IMR-90 (cell line): ENCODE measurements at regions not wholly inside any gene's neighbourhood (a gene's known extent, or its start where the extent isn't known, plus 50 kb on each side); places are given as distances from the start of the nearest gene placed in this dataset.

Source experiments
- ATAC-seq: fragments of 200-7000 bp; cut with Tn5 transposase; 2 replicates; pipeline ENCODE4 v1.9.1; 2020; ENCODE audit warnings: low read depth, mild to moderate bottlenecking, moderate library complexity
- BruUV-seq: library from RNA; stranded (reverse); fragments of 400-500 nt; replicated peaks from 2 replicates; lab custom pipeline; 2021; lab: Mats Ljungman, UMichigan
- CTCF ChIA-PET: fragments of 300-600 bp; formaldehyde crosslinking; extraction: SDS; loops from one replicate; lab custom pipeline; 2021; ENCODE audit warnings: antibody characterized with exemption; lab: Yijun Ruan, JAX
- POLR2A ChIA-PET: fragments of 300-600 bp; sonication (Branson Sonifier 250); formaldehyde crosslinking; loops from one replicate; lab custom pipeline; 2022; ENCODE audit warnings: antibody characterized with exemption; ENCODE audit not compliant: unreplicated experiment; lab: Charles Lee
- DNase-seq: peaks from one replicate; pipeline ENCODE4 v3.0.0; 2013
- H2AFZ ChIP-seq: replicated peaks from 2 replicates; pipeline ENCODE3; 2013; ENCODE audit warnings: low read length, mild to moderate bottlenecking; ENCODE audit not compliant: poor library complexity
- H2AK5ac ChIP-seq: 2 replicates; pipeline ENCODE4 v1.6.1; 2013; ENCODE audit warnings: low read depth, low read length, inconsistent platforms
- H2AK9ac ChIP-seq: replicated peaks from 2 replicates; pipeline ENCODE3; 2013; ENCODE audit warnings: mild to moderate bottlenecking, low read depth, low read length, moderate library complexity; ENCODE audit not compliant: poor library complexity
- H2BK120ac ChIP-seq: 2 replicates; pipeline ENCODE4 v1.6.1; 2013; ENCODE audit warnings: low read depth, low read length, inconsistent platforms
- H2BK15ac ChIP-seq: 3 replicates; pipeline ENCODE4 v1.6.1; 2013; ENCODE audit warnings: low read depth, low read length, inconsistent platforms
- H2BK20ac ChIP-seq: 2 replicates; pipeline ENCODE4 v1.6.1; 2013; ENCODE audit warnings: low read depth, mild to moderate bottlenecking, inconsistent platforms, low read length, moderate library complexity
- H2BK5ac ChIP-seq: 2 replicates; pipeline ENCODE4 v1.6.1; 2013; ENCODE audit warnings: mild to moderate bottlenecking, low read depth, low read length, inconsistent platforms; ENCODE audit not compliant: poor library complexity, severe bottlenecking
- H3K14ac ChIP-seq: replicated peaks from 2 replicates; pipeline ENCODE4 v1.6.1; 2013; ENCODE audit warnings: low read depth, low read length, inconsistent platforms
- H3K18ac ChIP-seq: 2 replicates; pipeline ENCODE4 v1.6.1; 2013; ENCODE audit warnings: low read depth, low read length, control low read depth
- H3K23ac ChIP-seq: 2 replicates; pipeline ENCODE4 v1.6.1; 2013; ENCODE audit warnings: low read depth, low read length, inconsistent platforms
- H3K27ac ChIP-seq: 2 replicates; pipeline ENCODE4 v1.5.1; 2013; ENCODE audit warnings: mild to moderate bottlenecking, control low read depth, low read length; ENCODE audit not compliant: insufficient read depth
- H3K27me3 ChIP-seq: 2 replicates; pipeline ENCODE4 v1.6.1; 2013; ENCODE audit warnings: low read length; ENCODE audit not compliant: control insufficient read depth, insufficient read depth
- H3K36me3 ChIP-seq: 2 replicates; pipeline ENCODE4 v1.6.1; 2013; ENCODE audit warnings: low read length, mixed read lengths; ENCODE audit not compliant: control insufficient read depth, insufficient read depth
- H3K4ac ChIP-seq: 2 replicates; pipeline ENCODE4 v1.6.1; 2013; ENCODE audit warnings: low read depth, low read length, inconsistent platforms
- H3K4me1 ChIP-seq: 2 replicates; pipeline ENCODE4 v1.6.1; 2013; ENCODE audit warnings: low read length, mixed read lengths; ENCODE audit not compliant: control insufficient read depth, insufficient read depth
- H3K4me2 ChIP-seq: 2 replicates; pipeline ENCODE4 v1.6.1; 2013; ENCODE audit warnings: low read depth, mild to moderate bottlenecking, control low read depth, low read length, moderate library complexity
- H3K4me3 ChIP-seq: 2 replicates; pipeline ENCODE4 v1.5.1; 2013; ENCODE audit warnings: low read depth, mild to moderate bottlenecking, control low read depth, low read length, moderate library complexity; ENCODE audit not compliant: insufficient read depth
- H3K56ac ChIP-seq: 2 replicates; pipeline ENCODE4 v1.6.1; 2013; ENCODE audit warnings: low read length, inconsistent platforms; ENCODE audit not compliant: insufficient read depth; ENCODE audit errors: extremely low read depth
- H3K79me1 ChIP-seq, 2 experiments: 2 replicates each; pipeline ENCODE4 v1.6.1; 2013; ENCODE audit warnings: low read length in 2 of 2, inconsistent platforms in 1 of 2, low read depth in 1 of 2
- H3K9ac ChIP-seq: 2 replicates; pipeline ENCODE4 v1.6.1; 2013; ENCODE audit warnings: low read depth, low read length, control low read depth
- H3K9me1 ChIP-seq: 2 replicates; pipeline ENCODE4 v1.6.1; 2013; ENCODE audit warnings: low read length, inconsistent platforms; ENCODE audit not compliant: insufficient read depth
- H3K9me3 ChIP-seq: 2 replicates; pipeline ENCODE4 v1.6.1; 2013; ENCODE audit warnings: low read length; ENCODE audit not compliant: control insufficient read depth, insufficient read depth
- H4K20me1 ChIP-seq: 2 replicates; pipeline ENCODE4 v1.6.1; 2013; ENCODE audit warnings: low read length, inconsistent platforms; ENCODE audit not compliant: insufficient read depth
- H4K5ac ChIP-seq: 2 replicates; pipeline ENCODE4 v1.6.1; 2013; ENCODE audit warnings: mild to moderate bottlenecking, low read depth, low read length, control low read depth
- H4K8ac ChIP-seq, 2 experiments: 2 replicates each; pipeline ENCODE4 v1.6.1; 2013; ENCODE audit warnings: low read depth in 2 of 2, low read length in 2 of 2, control low read depth in 1 of 2, inconsistent platforms in 1 of 2
- H4K91ac ChIP-seq: 2 replicates; pipeline ENCODE4 v1.6.1; 2013; ENCODE audit warnings: low read depth, low read length, inconsistent platforms; ENCODE audit not compliant: insufficient read depth
- BHLHE40 ChIP-seq: fragments of 150-350 bp; IDR thresholded peaks from 2 replicates; pipeline ENCODE4 v1.6.1; 2016; ENCODE audit warnings: mild to moderate bottlenecking, low read depth, low read length
- CEBPB ChIP-seq: IDR thresholded peaks from 2 replicates; pipeline ENCODE4 v1.6.1; 2012; ENCODE audit warnings: low read depth, low read length, improper control_type of control experiment
- CHD1 ChIP-seq: IDR thresholded peaks from 2 replicates; pipeline ENCODE4 v1.6.1; 2012; ENCODE audit warnings: low read depth, low read length, improper control_type of control experiment
- CTCF ChIP-seq: conservative IDR thresholded peaks from 2 replicates; pipeline ENCODE4 v1.5.1; 2012; ENCODE audit warnings: mild to moderate bottlenecking, low read depth, low read length, improper control_type of control experiment
- ELK1 ChIP-seq: fragments of 150-350 bp; IDR thresholded peaks from 2 replicates; pipeline ENCODE4 v1.6.1; 2016; ENCODE audit warnings: low read depth, mild to moderate bottlenecking, low read length, moderate library complexity, borderline replicate concordance
- FOS ChIP-seq: fragments of 150-350 bp; IDR thresholded peaks from 2 replicates; pipeline ENCODE4 v1.6.1; 2016; ENCODE audit warnings: low read depth, low read length
- MAFK ChIP-seq: IDR thresholded peaks from 2 replicates; pipeline ENCODE4 v1.6.1; 2012; ENCODE audit warnings: low read depth, low read length, improper control_type of control experiment
- MAZ ChIP-seq: IDR thresholded peaks from 2 replicates; pipeline ENCODE4 v1.6.1; 2012; ENCODE audit warnings: low read depth, mild to moderate bottlenecking, low read length, improper control_type of control experiment, moderate library complexity, borderline replicate concordance
- MXI1 ChIP-seq: IDR thresholded peaks from 2 replicates; pipeline ENCODE4 v1.6.1; 2012; ENCODE audit warnings: low read depth, mild to moderate bottlenecking, low read length, moderate library complexity, borderline replicate concordance
- POLR2A ChIP-seq: IDR thresholded peaks from 2 replicates; pipeline ENCODE4 v1.6.1; 2012; ENCODE audit warnings: mild to moderate bottlenecking, low read depth, low read length
- RAD21 ChIP-seq: IDR thresholded peaks from 2 replicates; pipeline ENCODE4 v1.6.1; 2012; ENCODE audit warnings: low read length, improper control_type of control experiment
- RCOR1 ChIP-seq: IDR thresholded peaks from 2 replicates; pipeline ENCODE4 v1.6.1; 2012; ENCODE audit warnings: mild to moderate bottlenecking, low read length, improper control_type of control experiment; ENCODE audit not compliant: insufficient replicate concordance
- RFX5 ChIP-seq: IDR thresholded peaks from 2 replicates; pipeline ENCODE4 v1.8.0; 2012; ENCODE audit warnings: low read depth, mild to moderate bottlenecking, low read length, moderate library complexity
- SMC3 ChIP-seq: fragments of 150-350 bp; IDR thresholded peaks from 2 replicates; pipeline ENCODE4 v1.6.1; 2016; ENCODE audit warnings: low read depth, mild to moderate bottlenecking, antibody characterized with exemption, low read length, moderate library complexity
- USF2 ChIP-seq: fragments of 150-350 bp; IDR thresholded peaks from 2 replicates; pipeline ENCODE4 v1.6.1; 2017; ENCODE audit warnings: mild to moderate bottlenecking, antibody characterized with exemption, low read length, low read depth
- WGBS, 2 experiments: methylation state at CpG; one replicate each; pipeline versions ENCODE4 v1.1.5 to v1.1.7; 2013; ENCODE audit warnings: missing lambda C conversion rate in 2 of 2; ENCODE audit not compliant: insufficient read length in 1 of 2; ENCODE audit errors: extremely low coverage in 2 of 2; 5-methylcytosine and 5-hydroxymethylcytosine counted together
- dilution Hi-C: fragments of 300-500 bp; cut with HindIII; formaldehyde crosslinking; loops from one replicate; pipeline ENCODE4 v1.14.3; 2018; ENCODE audit warnings: low sequenced_read_pairs; ENCODE audit not compliant: unreplicated experiment
- in situ Hi-C: fragments of 300-500 bp; cut with MboI; formaldehyde crosslinking; loops from 3 replicates; pipeline ENCODE4 v1.14.3; 2019; ENCODE audit warnings: low sequenced_read_pairs, inconsistent platforms, mixed read lengths
- intact Hi-C: fragments of 100-400 bp; cut with micrococcal nuclease; formaldehyde crosslinking; loops from 2 replicates; pipeline ENCODE4 v1.10.0; 2022

GRCh38 chr1:62928885-62929284 lies 145.0 kb downstream of the ATG4C start:
- Histone ChIP-seq H3K14ac (no peak overlapping the region), H2BK15ac (no peak overlapping the region), H2AK9ac (no peak overlapping the region), H4K8ac (no peak overlapping the region), H2AFZ (no peak overlapping the region), H2BK120ac (no peak overlapping the region), H3K79me1 (no peaks in the 10 kb centered on the region), H3K9me1 (no peaks in the 10 kb centered on the region), H3K9me3 (no peaks in the 10 kb centered on the region), H3K4ac (no peak overlapping the region), H3K23ac (no peak overlapping the region), H3K18ac (no peak overlapping the region), H4K20me1 (no peaks in the 10 kb centered on the region), H2BK5ac (no peak overlapping the region), H2AK5ac (no peak overlapping the region), H4K5ac (no peak overlapping the region), H2BK20ac (no peak overlapping the region), H3K4me3 (no peak overlapping the region), H4K91ac (no peak overlapping the region), H3K56ac (no peak overlapping the region), H3K27ac (no peak overlapping the region), H3K27me3 (0 out of 2 replicates have a peak, but pooled peaks cover 2% of the 10 kb centered on the region), H3K4me2 (no peak overlapping the region), H3K4me1 (no peaks in the 10 kb centered on the region), H3K36me3 (no peaks in the 10 kb centered on the region), H3K9ac (no peak overlapping the region)
- no TSS peak for BruUV-seq
- WGBS, 2 experiments = no CpG with 5 or more reads among the region's 4 CpGs
- intact Hi-C loops (no loop called here), dilution Hi-C loops (no loop called here), in situ Hi-C loops (no loop called here)
- no peak for DNase-seq
- ChIA-PET POLR2A (no interaction called here), CTCF (interaction anchor here (0.6 kb wide), 1 partner anchor 450 kb away, joined by 3 read pairs; no protein-coding TSS in a partner anchor)
- no peak for ATAC-seq
- no peak for TF ChIP-seq CTCF
- no peak for TF ChIP-seq CEBPB
- no peak for TF ChIP-seq POLR2A
- no peak for TF ChIP-seq USF2
- no peak for TF ChIP-seq RAD21
- TF ChIP-seq ELK1 = no peak
- TF ChIP-seq RCOR1 = no peak
- no peak for TF ChIP-seq MAFK
- TF ChIP-seq CHD1 = no peak
- no peak for TF ChIP-seq BHLHE40
- no peak for TF ChIP-seq MXI1
- TF ChIP-seq FOS = no peak
- no peak for TF ChIP-seq SMC3
- no peak for TF ChIP-seq RFX5
- TF ChIP-seq MAZ = no peak
